Naive B cell (primary cell): ENCODE measurements at regions not wholly inside any gene's neighbourhood (a gene's known extent, or its start where the extent isn't known, plus 50 kb on each side); places are given as distances from the start of the nearest gene placed in this dataset.
"Not testable (repeated sequence)": the region's sequence is repeated elsewhere in the genome, so short reads cannot be mapped to it uniquely, and the experiment has no call there.

Source experiments
- ATAC-seq, 2 donors: fragments of 150-1000 bp; cut with Tn5 transposase; 2 replicates each; pipeline ENCODE4 v1.10.0; 2021; ENCODE audit warnings: low read depth in 2 of 2, mild to moderate bottlenecking in 2 of 2, moderate library complexity in 2 of 2
- DNase-seq: peaks from one replicate; pipeline ENCODE4 v3.0.0; 2022
- H3K27ac Mint-ChIP-seq, 6 donors: one replicate each; pipeline ENCODE4 v1.8.0; 2020 to 2022; ENCODE audit warnings: mild to moderate bottlenecking in 6 of 6, mixed read lengths in 6 of 6, moderate library complexity in 5 of 6, inconsistent platforms in 2 of 6
- H3K27me3 Mint-ChIP-seq, 3 donors: one replicate each; pipeline ENCODE4 v1.8.0; 2021 to 2022; ENCODE audit warnings: mixed read lengths in 3 of 3, mild to moderate bottlenecking in 1 of 3
- H3K36me3 Mint-ChIP-seq, 2 donors: one replicate each; pipeline ENCODE4 v1.8.0; 2020 to 2022; ENCODE audit warnings: mixed read lengths in 2 of 2, inconsistent platforms in 1 of 2, mild to moderate bottlenecking in 1 of 2
- H3K4me1 Mint-ChIP-seq, 3 donors: one replicate each; pipeline ENCODE4 v1.8.0; 2020 to 2022; ENCODE audit warnings: mixed read lengths in 3 of 3, inconsistent platforms in 1 of 3, mild to moderate bottlenecking in 1 of 3, moderate library complexity in 1 of 3
- H3K4me3 Mint-ChIP-seq, 8 donors: one replicate each; pipeline ENCODE4 v1.8.0; 2020 to 2022; ENCODE audit warnings: mild to moderate bottlenecking in 8 of 8, mixed read lengths in 8 of 8, moderate library complexity in 8 of 8, inconsistent platforms in 2 of 8
- H3K9me3 Mint-ChIP-seq, 7 donors: one replicate each; pipeline ENCODE4 v1.8.0; 2020 to 2022; ENCODE audit warnings: mixed read lengths in 7 of 7, mild to moderate bottlenecking in 5 of 7, inconsistent platforms in 2 of 7, moderate library complexity in 1 of 7

DNA sequence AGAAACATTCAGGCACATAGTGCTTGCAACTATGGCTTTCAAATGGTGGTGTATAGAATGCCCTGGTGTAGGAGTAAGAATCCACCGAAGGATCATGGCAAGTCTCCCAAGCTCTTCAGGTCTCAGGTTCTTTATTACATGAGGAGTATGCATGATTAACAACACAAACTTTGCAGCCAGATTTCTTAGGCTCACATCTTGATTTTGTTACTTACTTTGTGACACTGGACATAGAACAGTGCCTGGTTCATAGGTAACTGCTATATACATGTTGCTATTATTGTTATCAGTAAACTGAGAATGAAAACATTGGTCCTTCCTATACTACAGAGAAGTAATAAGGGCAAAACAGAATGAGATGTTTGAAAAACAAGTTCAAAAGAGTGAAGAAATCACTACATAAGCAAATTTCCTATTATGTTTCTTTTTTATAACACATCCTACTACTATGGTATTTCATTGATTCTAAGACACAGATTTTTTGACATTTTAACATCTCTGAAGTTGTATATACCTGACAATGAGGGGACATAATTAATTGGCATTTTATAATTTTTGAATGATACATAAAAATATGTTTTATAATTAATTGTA, 284.9 kb downstream of the C1D start:
- Mint-ChIP-seq H3K4me1 (no peaks in the 10 kb centered on the region), H3K4me3 (no peak overlapping the region), H3K27me3 (peaks cover 18 to 23% (median 22%) of the 10 kb centered on the region in 3 donors), H3K36me3 (no peaks in the 10 kb centered on the region), H3K27ac (no peak overlapping the region), H3K9me3 (peaks cover 0 to 4% (median 0%) of the 10 kb centered on the region in 7 donors)
- ATAC-seq: no peak
- no peak for DNase-seq

DNA sequence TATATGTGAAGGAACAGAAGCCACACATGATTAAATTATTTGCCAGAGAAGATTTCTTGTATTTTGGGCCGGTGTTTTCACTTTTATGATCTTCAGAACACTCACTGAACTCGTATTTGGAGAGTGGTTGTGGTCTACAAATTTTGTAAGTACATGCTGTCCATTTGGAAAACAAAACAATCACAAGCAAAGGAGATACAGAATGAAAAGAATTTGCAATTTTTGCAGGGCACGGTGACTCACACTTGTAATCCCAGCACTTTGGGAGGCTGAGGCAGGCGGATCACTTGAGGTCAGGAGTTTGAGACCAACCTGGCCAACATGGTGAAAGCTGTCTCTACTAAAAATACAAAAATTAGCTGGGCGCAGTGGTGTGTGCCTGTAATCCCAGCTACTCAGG, 282.0 kb downstream of the C1D start:
- not testable (repeated sequence) for H3K9me3 Mint-ChIP-seq, ATAC-seq, H3K36me3 Mint-ChIP-seq, DNase-seq, H3K27ac Mint-ChIP-seq, H3K4me1 Mint-ChIP-seq, H3K4me3 Mint-ChIP-seq
- H3K27me3 Mint-ChIP-seq: peaks cover 11 to 18% (median 15%) of the 10 kb centered on the region in 3 donors

DNA sequence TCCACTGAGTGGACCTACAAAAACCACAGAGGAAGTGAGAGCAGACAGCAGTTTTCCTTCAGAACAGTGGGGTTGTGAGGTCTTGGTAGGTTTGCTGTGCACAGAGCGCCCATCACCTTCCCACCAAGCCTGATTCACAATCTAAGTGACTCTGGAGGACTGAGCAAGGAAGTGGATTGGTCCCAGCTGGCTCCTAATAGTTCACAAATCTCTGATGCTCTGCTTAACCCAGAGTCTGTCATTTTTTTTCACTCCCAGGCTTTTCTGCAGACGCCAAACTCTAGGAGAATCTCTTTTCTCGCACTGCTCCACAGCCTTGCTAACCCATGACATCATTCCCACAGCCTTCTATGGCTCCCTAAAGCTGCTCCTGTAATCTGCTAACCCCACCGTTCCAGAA, 280.4 kb downstream of the C1D start:
- no peak overlapping the region for H3K4me3 Mint-ChIP-seq
- no peak overlapping the region for H3K27ac Mint-ChIP-seq
- H3K4me1 Mint-ChIP-seq: no peaks in the 10 kb centered on the region
- peaks cover 0 to 4% (median 0%) of the 10 kb centered on the region in 7 donors for H3K9me3 Mint-ChIP-seq
- H3K36me3 Mint-ChIP-seq: no peaks in the 10 kb centered on the region
- DNase-seq (no peak), ATAC-seq (no peak)
- H3K27me3 Mint-ChIP-seq: peaks cover 11 to 14% (median 11%) of the 10 kb centered on the region in 3 donors

DNA sequence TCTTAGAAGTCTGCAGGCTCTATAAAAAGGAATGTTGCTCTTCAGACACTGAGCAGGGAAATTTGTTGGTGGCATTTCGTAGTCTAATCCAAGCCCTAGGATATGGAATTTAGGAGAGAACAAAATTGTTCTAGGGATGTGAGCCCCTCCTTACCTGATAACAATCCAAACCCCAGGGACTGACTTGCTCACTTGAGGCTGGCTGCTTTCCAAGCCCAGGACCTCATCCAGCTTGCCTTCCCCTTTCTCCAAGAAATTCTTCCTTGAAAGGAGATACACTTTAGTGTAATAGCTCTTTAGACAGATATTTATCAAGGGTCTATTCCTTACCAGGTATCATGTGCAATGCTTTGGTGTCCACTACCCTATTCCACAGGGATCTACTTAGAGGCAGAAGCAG, 279.8 kb downstream of the C1D start:
- no peak for ATAC-seq
- H3K9me3 Mint-ChIP-seq: peaks cover 0 to 4% (median 0%) of the 10 kb centered on the region in 7 donors
- DNase-seq: no peak
- H3K4me1 Mint-ChIP-seq: no peaks in the 10 kb centered on the region
- peaks cover 7 to 20% (median 11%) of the 10 kb centered on the region in 3 donors for H3K27me3 Mint-ChIP-seq
- H3K27ac Mint-ChIP-seq: no peak overlapping the region
- H3K36me3 Mint-ChIP-seq: no peaks in the 10 kb centered on the region
- no peak overlapping the region for H3K4me3 Mint-ChIP-seq

DNA sequence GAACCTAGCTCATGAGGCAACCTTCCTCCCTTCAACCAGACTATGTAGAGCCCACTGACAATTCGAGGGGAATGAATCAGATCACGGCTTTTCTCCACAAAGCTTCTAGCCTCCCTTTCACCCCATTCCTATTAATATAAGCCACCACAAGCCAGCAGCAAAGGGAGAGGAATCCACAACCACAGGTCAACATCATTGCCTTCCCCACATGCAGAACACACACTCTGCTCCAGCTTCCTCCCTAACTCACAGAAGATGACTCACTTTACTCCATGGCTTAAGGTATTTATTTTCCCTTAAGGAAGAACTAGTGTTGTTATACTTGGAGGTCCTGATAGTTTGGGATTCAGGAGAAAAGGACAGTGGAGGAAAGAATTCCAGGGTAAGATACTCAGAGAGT, 272.2 kb downstream of the C1D start:
- H3K4me1 Mint-ChIP-seq: no peaks in the 10 kb centered on the region
- H3K27me3 Mint-ChIP-seq: peaks cover 3 to 31% (median 28%) of the 10 kb centered on the region in 3 donors
- H3K36me3 Mint-ChIP-seq: no peaks in the 10 kb centered on the region
- no peak overlapping the region for H3K27ac Mint-ChIP-seq
- H3K4me3 Mint-ChIP-seq: peak overlapping the region in 1 of 8 donors; percentile 10
- DNase-seq (no peak), ATAC-seq (no peak)
- H3K9me3 Mint-ChIP-seq: peaks cover 0 to 4% (median 0%) of the 10 kb centered on the region in 7 donors

DNA sequence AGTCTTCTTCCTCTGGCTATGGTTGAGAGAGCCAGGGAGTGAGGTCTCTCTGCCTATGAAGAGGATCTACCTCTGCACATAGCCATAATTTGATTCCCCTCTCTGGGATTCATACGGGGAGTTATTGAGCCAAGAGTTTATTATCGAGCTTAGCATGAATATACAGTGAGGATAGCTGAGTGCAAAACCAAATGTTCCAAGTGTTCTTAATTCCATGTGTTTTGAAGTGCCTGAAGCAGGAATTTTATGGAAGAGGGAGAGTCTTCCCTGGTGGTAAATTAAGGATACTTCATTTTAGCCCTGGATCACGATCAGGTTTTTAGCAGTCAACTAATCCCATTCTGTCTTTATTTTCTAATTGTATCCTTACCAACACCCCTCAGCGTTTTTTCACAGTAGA, 270.6 kb downstream of the C1D start:
- H3K27ac Mint-ChIP-seq: no peak overlapping the region
- DNase-seq (no peak), ATAC-seq (no peak)
- peaks cover 3 to 46% (median 35%) of the 10 kb centered on the region in 3 donors for H3K27me3 Mint-ChIP-seq
- H3K4me1 Mint-ChIP-seq: no peaks in the 10 kb centered on the region
- no peaks in the 10 kb centered on the region for H3K9me3 Mint-ChIP-seq
- no peak overlapping the region for H3K4me3 Mint-ChIP-seq
- no peaks in the 10 kb centered on the region for H3K36me3 Mint-ChIP-seq

DNA sequence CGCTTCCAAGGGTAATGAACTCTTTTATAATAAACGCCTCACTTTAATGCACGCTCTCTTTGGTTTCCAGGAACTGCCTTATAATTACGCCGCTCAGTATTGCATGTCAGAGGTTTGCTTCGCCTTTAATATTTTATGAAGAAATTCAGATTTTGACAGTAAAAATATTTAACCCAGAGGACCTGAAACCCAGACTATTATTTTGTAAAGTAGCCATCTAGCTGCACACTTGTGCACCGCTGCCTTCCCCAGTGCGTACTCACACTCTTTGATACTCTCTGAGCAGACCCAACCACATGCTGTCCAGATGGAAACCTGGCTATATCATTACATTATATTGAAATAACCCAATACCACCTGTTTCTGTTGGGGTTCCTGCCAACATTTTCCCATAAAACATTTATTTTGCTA, 270.1 kb downstream of the C1D start:
- peaks cover 0 to 3% (median 0%) of the 10 kb centered on the region in 7 donors for H3K9me3 Mint-ChIP-seq
- ATAC-seq (no peak), DNase-seq (no peak)
- no peak overlapping the region for H3K27ac Mint-ChIP-seq
- H3K4me1 Mint-ChIP-seq: no peaks in the 10 kb centered on the region
- H3K27me3 Mint-ChIP-seq: peaks cover 3 to 51% (median 34%) of the 10 kb centered on the region in 3 donors
- no peaks in the 10 kb centered on the region for H3K36me3 Mint-ChIP-seq
- no peak overlapping the region for H3K4me3 Mint-ChIP-seq

DNA sequence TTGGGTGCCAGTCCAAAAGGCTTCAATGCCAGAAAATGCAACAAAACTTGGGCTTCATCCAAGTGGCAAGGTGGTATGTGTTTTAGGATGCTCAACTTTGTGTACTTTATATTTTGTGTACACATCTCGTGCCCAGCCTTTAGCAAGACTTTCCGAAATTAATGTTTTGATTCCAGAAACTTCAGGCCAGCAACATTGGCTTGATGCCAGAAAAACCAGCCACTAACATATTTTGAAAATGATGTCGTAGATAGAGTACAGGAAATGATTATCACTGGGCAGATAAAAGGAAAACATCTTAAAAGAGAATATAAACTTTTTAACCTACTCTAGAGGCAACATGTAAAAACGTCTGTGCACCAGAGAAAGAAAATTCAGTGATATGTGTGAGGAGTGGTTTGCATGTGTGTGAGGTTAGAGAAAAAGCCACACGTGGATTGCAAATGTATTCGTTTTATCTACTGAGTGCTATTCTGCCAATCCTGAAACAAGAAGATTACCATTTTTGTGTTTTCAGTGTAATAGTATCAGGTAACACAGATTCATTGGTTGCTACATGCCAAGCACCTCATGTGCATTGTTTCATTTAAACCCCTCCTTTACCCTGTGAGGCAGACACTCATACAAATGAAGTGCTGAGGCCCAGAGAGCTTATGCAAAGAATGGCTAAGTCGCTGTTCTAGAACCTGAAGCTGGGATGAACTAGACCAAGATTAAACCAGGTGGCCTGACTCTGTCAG, 264.8 kb downstream of the C1D start:
- ATAC-seq (no peak), DNase-seq (no peak)
- Mint-ChIP-seq H3K9me3 (peaks cover 0 to 3% (median 0%) of the 10 kb centered on the region in 7 donors), H3K36me3 (peaks cover 0 to 2% of the 10 kb centered on the region in 2 donors), H3K27me3 (peaks cover 12 to 39% (median 24%) of the 10 kb centered on the region in 3 donors), H3K27ac (no peak overlapping the region), H3K4me1 (no peaks in the 10 kb centered on the region), H3K4me3 (no peak overlapping the region)

DNA sequence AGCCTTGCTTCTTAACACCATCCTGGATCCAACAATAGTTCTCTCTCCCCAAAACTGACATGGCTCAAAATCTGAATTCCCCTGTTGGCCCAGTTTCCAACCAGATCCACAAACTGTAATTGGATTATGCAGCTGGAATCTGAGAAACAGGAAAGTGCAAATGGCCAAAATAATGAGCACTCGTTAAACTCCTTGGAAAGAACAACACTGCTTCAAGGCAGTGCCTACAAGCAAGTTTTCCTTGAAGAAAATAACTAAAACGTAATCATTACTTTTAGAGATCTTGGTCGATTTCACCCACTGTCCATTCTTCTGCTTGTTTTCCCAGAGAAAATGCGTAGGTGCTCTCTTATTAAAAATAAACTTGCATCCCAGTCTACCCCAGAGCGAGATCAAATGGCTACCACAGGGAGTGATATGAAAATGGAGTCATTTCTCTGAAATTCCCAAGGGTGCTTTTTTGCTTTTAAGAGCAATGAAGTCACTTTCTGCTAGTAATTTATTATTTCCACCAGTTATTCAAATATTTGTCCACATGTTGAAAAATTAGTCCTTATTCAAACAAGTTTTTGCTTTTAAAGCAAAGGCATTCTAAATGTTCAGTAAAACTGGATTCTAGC, 264.2 kb downstream of the C1D start:
- DNase-seq: no peak
- no peak overlapping the region for H3K27ac Mint-ChIP-seq
- H3K4me1 Mint-ChIP-seq: no peaks in the 10 kb centered on the region
- H3K36me3 Mint-ChIP-seq: peaks cover 0 to 8% of the 10 kb centered on the region in 2 donors
- H3K9me3 Mint-ChIP-seq: peaks cover 0 to 4% (median 0%) of the 10 kb centered on the region in 7 donors
- peaks cover 12 to 44% (median 31%) of the 10 kb centered on the region in 3 donors for H3K27me3 Mint-ChIP-seq
- H3K4me3 Mint-ChIP-seq: no peak overlapping the region
- no peak for ATAC-seq

DNA sequence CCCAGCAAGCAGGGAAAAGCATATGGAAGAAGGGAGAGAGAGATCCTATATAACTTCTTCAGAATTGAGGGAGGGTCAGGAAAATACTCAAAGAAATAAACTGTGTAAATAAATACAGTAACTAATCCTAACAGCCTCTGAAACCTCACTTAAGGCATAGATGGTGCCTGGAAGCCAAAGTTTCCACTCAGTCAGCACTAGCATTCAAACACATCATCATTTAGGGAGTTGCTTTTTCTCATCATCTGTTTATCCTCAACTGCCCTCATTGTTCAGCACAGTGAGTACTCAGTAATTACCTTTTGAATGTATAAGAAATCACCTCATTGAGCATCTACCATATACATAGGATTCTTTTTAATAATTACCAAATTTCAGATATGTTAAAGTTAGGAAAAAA, 262.9 kb downstream of the C1D start:
- Mint-ChIP-seq H3K27me3 (peaks cover 12 to 39% (median 32%) of the 10 kb centered on the region in 3 donors), H3K27ac (no peak overlapping the region), H3K4me1 (no peaks in the 10 kb centered on the region), H3K4me3 (no peak overlapping the region), H3K36me3 (peaks cover 0 to 8% of the 10 kb centered on the region in 2 donors), H3K9me3 (peaks cover 0 to 6% (median 0%) of the 10 kb centered on the region in 7 donors)
- ATAC-seq (no peak), DNase-seq (no peak)

DNA sequence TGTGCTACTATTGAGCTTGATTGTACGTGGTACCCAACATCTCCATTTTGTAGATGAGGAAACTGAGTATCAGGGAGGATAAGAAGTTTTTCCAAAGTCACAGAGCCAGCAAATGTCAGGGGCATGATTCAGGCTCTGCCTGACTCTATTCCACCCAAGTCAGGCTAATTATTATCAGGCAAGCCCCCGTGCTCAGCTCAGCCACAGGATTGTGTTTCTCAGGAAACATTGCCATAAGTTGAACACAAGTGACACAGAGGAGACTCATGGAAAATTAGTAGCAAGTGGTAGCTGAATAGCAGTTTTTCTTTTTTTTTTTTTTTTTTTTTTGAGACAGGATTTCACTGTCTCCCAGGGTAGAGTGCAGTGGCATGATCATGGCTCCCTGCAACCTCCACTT, 260.5 kb downstream of the C1D start:
- no peak for DNase-seq
- peaks cover 5 to 13% of the 10 kb centered on the region in 2 donors for H3K36me3 Mint-ChIP-seq
- H3K9me3 Mint-ChIP-seq: peaks cover 0 to 22% (median 9%) of the 10 kb centered on the region in 7 donors
- ATAC-seq: no peak
- peaks cover 14 to 26% (median 20%) of the 10 kb centered on the region in 3 donors for H3K27me3 Mint-ChIP-seq
- H3K4me1 Mint-ChIP-seq: no peaks in the 10 kb centered on the region
- no peak overlapping the region for H3K4me3 Mint-ChIP-seq
- no peak overlapping the region for H3K27ac Mint-ChIP-seq

DNA sequence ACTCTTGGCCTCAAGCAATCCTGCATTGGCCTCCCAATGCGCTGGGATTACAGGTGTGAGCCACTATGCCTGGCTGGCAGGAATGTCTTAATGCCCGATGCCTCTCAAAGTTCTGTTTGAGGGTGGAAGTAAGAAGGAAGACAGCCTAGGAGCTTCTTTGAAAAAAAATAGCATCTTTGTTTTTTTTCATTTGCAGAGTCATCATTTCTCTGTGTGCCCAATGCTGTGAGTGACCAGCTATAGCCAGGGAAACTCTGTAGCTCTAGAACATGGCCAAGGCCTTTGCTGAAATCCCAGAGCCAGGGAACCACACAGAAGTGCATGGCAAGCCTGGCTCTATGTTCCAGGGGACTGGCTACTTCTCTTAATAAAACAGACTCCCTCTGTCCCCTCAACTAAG, 260.0 kb downstream of the C1D start:
- no peak overlapping the region for H3K27ac Mint-ChIP-seq

DNA sequence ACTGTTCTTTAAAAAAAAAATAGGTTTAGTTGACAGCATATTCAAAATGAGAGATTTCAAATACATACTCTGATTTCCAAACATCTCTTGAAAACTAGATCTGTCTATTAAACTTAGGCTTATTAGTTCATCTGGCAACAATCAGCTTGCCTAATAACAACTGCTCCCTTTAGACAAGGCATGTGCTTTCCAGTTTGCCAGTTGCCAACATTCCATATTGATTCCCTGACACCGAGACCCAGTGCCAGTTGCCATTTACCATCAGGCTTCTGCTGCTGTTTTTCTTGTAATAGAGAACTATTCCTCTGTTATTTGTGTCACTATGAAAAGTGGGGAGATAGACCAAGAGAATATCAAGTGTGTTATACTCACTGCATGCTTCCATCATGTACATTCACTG, 256.0 kb downstream of the C1D start:
- Mint-ChIP-seq H3K4me3 (no peak overlapping the region), H3K27ac (no peak overlapping the region), H3K4me1 (no peaks in the 10 kb centered on the region), H3K27me3 (peaks cover 21 to 42% (median 35%) of the 10 kb centered on the region in 3 donors), H3K36me3 (peaks cover 12 to 41% of the 10 kb centered on the region in 2 donors), H3K9me3 (peaks cover 14 to 62% (median 27%) of the 10 kb centered on the region in 7 donors)
- DNase-seq (no peak), ATAC-seq (no peak)

More for the DNA sequence above, 260.0 kb downstream of the C1D start:
- ATAC-seq (no peak), DNase-seq (no peak)
- H3K9me3 Mint-ChIP-seq: peaks cover 3 to 27% (median 11%) of the 10 kb centered on the region in 7 donors
- H3K4me3 Mint-ChIP-seq: no peak overlapping the region
- H3K36me3 Mint-ChIP-seq: peaks cover 5 to 19% of the 10 kb centered on the region in 2 donors
- peaks cover 14 to 27% (median 16%) of the 10 kb centered on the region in 3 donors for H3K27me3 Mint-ChIP-seq
- no peaks in the 10 kb centered on the region for H3K4me1 Mint-ChIP-seq
